MCF 10A (cell line): ENCODE measurements at regions not wholly inside any gene's neighbourhood (a gene's known extent, or its start where the extent isn't known, plus 50 kb on each side); places are given as distances from the start of the nearest gene placed in this dataset.

Source experiments
- BruUV-seq: library from RNA; stranded (reverse); fragments of 400-500 nt; replicated peaks from 2 replicates; lab custom pipeline; 2021; lab: Mats Ljungman, UMichigan
- CTCF ChIA-PET: fragments of 300-600 bp; sonication (Branson Sonifier 250); formaldehyde crosslinking; extraction: SDS; loops from one replicate; lab custom pipeline; 2021; ENCODE audit warnings: antibody characterized with exemption, inconsistent platforms; lab: Yijun Ruan, JAX
- POLR2A ChIA-PET: fragments of 300-600, 350-650 bp; sonication (Branson Sonifier 250); formaldehyde crosslinking; extraction: SDS; loops from one replicate; lab custom pipeline; 2020; ENCODE audit warnings: antibody characterized with exemption, inconsistent platforms; lab: Yijun Ruan, JAX
- DNase-seq: peaks from one replicate; pipeline ENCODE4 v3.0.0-alpha.2; 2018; ENCODE audit not compliant: unreplicated experiment
- H3K27ac Mint-ChIP-seq: one replicate; pipeline ENCODE4 v1.8.0; 2022; ENCODE audit warnings: mild to moderate bottlenecking, low read depth, mixed read lengths; ENCODE audit not compliant: unreplicated experiment
- H3K27me3 Mint-ChIP-seq: one replicate; pipeline ENCODE4 v1.8.0; 2022; ENCODE audit warnings: mixed read lengths; ENCODE audit not compliant: insufficient read depth, unreplicated experiment
- H3K36me3 Mint-ChIP-seq: one replicate; pipeline ENCODE4 v1.8.0; 2022; ENCODE audit warnings: mild to moderate bottlenecking, moderate library complexity, mixed read lengths; ENCODE audit not compliant: insufficient read depth, unreplicated experiment
- H3K4me1 Mint-ChIP-seq: one replicate; pipeline ENCODE4 v1.8.0; 2022; ENCODE audit warnings: mixed read lengths; ENCODE audit not compliant: insufficient read depth, unreplicated experiment
- H3K4me3 Mint-ChIP-seq: one replicate; pipeline ENCODE4 v1.8.0; 2022; ENCODE audit warnings: mild to moderate bottlenecking, moderate library complexity, mixed read lengths; ENCODE audit not compliant: unreplicated experiment
- H3K9me3 Mint-ChIP-seq: one replicate; pipeline ENCODE4 v1.8.0; 2022; ENCODE audit warnings: mixed read lengths; ENCODE audit not compliant: unreplicated experiment
- intact Hi-C: fragments of 100-400 bp; cut with micrococcal nuclease; formaldehyde crosslinking; loops from 2 replicates; pipeline ENCODE4 v1.14.1; 2022
- TF ChIP-seq, protein P1 (sequence below): fragments of 200-600 bp; IDR thresholded peaks from one replicate; pipeline ENCODE4 v1.8.0; 2022; ENCODE audit warnings: antibody characterized with exemption, mild to moderate bottlenecking; ENCODE audit not compliant: unreplicated experiment

DNA sequence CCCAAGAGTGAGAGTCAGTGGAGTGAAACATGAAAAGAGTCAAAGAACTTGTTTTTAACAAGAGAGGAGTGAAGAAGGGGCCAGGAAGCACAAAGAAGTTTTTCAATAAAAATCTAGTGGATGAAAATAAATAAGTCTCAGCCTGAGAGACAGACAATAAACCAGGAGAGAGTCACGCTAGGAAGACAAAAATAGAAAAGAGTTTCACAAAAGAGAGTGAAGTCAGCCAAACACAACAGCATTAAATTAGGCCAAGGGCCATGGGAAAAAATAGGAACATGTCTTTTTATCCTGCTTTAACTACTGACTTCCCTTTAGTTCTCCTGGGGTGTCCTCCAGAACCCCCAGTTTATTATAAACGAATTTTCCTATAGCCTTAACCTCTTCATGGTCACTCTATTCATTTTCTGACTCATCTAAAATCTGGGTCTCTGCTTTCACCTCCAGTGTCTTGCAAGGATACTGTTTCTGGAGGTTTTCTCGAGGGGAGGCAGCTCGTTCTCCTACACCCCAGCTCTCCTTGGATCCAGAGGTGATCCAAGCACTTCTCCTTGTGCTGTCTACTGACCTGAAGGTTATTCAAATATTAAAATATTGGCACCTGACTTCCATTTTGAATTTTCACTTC lies 571.5 kb upstream of the PPP2R3A start:
- H3K9me3 Mint-ChIP-seq: peaks cover 46% of the 10 kb centered on the region
- BruUV-seq: no TSS peak
- H3K4me1 Mint-ChIP-seq: no peaks in the 10 kb centered on the region
- DNase-seq: no peak
- intact Hi-C loops: no loop called here
- no peak overlapping the region for H3K4me3 Mint-ChIP-seq
- ChIA-PET POLR2A (no interaction called here), CTCF (no interaction called here)
- TF ChIP-seq, protein P1, sequence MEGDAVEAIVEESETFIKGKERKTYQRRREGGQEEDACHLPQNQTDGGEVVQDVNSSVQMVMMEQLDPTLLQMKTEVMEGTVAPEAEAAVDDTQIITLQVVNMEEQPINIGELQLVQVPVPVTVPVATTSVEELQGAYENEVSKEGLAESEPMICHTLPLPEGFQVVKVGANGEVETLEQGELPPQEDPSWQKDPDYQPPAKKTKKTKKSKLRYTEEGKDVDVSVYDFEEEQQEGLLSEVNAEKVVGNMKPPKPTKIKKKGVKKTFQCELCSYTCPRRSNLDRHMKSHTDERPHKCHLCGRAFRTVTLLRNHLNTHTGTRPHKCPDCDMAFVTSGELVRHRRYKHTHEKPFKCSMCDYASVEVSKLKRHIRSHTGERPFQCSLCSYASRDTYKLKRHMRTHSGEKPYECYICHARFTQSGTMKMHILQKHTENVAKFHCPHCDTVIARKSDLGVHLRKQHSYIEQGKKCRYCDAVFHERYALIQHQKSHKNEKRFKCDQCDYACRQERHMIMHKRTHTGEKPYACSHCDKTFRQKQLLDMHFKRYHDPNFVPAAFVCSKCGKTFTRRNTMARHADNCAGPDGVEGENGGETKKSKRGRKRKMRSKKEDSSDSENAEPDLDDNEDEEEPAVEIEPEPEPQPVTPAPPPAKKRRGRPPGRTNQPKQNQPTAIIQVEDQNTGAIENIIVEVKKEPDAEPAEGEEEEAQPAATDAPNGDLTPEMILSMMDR: no peak
- H3K27ac Mint-ChIP-seq: no peak overlapping the region
- no peaks in the 10 kb centered on the region for H3K36me3 Mint-ChIP-seq
- no peaks in the 10 kb centered on the region for H3K27me3 Mint-ChIP-seq

DNA sequence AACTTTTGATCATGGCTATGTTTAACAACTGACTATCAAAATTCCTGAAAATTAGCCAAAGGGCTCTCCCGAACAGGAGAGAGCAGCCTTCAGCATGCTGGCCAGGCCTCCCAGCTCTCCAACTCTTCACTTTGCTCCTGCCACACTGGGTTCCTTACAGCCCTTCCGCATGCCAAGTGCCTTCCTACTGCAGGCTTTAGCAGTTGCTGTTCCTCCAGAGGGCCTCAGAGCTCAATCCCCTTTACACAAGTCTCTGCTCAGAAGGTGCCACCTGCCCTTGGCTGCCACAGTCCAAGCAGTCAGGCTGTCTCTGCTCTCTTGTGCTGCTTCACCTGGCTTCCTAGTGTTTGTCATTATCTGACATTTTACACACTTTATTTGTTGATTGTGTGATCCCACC lies 553.1 kb upstream of the PPP2R3A start:
- H3K36me3 Mint-ChIP-seq: no peaks in the 10 kb centered on the region
- H3K9me3 Mint-ChIP-seq: peaks cover 20% of the 10 kb centered on the region

DNA sequence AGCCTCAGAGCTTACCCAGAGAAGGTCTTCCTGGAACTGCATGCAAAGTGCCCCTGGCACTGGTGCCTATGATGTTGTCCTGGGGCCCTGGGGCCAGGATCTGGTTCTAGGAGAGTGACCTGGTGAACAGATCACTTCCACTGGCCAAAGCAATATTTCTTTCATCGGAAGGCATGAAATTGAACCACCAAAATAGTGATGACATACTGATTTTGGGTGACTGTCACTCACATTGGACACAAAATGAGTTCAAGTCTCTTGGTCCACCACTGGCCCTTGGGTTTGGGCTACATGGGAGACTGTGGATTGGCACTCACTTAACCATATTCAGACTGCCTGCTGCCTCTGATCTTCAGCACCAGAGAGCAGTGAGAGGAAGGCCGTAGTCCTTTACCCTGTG lies 549.3 kb upstream of the PPP2R3A start:
- BruUV-seq: no TSS peak
- Mint-ChIP-seq H3K9me3 (peaks cover 30% of the 10 kb centered on the region), H3K27ac (no peak overlapping the region), H3K27me3 (no peaks in the 10 kb centered on the region), H3K4me3 (no peak overlapping the region), H3K36me3 (no peaks in the 10 kb centered on the region), H3K4me1 (no peaks in the 10 kb centered on the region)
- no peak for DNase-seq
- POLR2A ChIA-PET: no interaction called here
- TF ChIP-seq, protein P1: no peak
- intact Hi-C loops: no loop called here
- CTCF ChIA-PET: no interaction called here

More for the DNA sequence above, 553.1 kb upstream of the PPP2R3A start:
- ChIA-PET CTCF (interaction anchor here (0.6 kb wide), 1 partner anchor 1871 kb away, joined by 3 read pairs; no protein-coding TSS in a partner anchor), POLR2A (no interaction called here)
- intact Hi-C loops: no loop called here
- no TSS peak for BruUV-seq
- DNase-seq: no peak
- H3K4me3 Mint-ChIP-seq: no peak overlapping the region
- no peak overlapping the region for H3K27ac Mint-ChIP-seq
- H3K4me1 Mint-ChIP-seq: no peaks in the 10 kb centered on the region
- H3K27me3 Mint-ChIP-seq: no peaks in the 10 kb centered on the region
- TF ChIP-seq, protein P1: no peak

DNA sequence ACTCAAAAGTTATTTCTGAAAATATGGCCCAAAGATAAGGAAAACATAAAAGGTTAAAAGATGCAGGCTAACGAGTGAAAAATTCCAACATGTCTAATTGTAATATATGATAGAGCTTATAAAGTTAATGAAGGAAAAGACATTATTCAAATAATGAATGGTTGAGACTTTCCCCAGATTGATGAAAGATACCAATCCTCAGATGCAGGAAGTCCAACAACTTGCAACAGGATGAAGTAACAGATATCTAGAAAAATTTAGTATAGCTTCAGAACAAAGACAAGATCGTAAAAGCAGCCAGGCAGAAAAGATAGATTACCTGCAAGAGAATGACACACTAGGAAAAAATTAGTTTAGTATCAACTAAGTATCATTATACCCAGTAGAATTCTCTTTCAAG lies 546.4 kb upstream of the PPP2R3A start:
- CTCF ChIA-PET: interaction anchor here (0.5 to 0.8 kb wide), 2 partner anchors 29 to 818 kb away, joined by 3 to 4 read pairs; no protein-coding TSS in a partner anchor

More for the DNA sequence above, 546.4 kb upstream of the PPP2R3A start:
- POLR2A ChIA-PET: no interaction called here
- intact Hi-C loops: no loop called here
- Mint-ChIP-seq H3K4me3 (no peak overlapping the region), H3K36me3 (no peaks in the 10 kb centered on the region), H3K4me1 (no peaks in the 10 kb centered on the region), H3K9me3 (peaks cover 18% of the 10 kb centered on the region), H3K27ac (no peak overlapping the region), H3K27me3 (no peaks in the 10 kb centered on the region)
- no TSS peak for BruUV-seq
- TF ChIP-seq, protein P1: no peak
- no peak for DNase-seq
